Activated naive CD4-positive, alpha-beta T cell treated with Interleukin-2 at 50 U/mL for 16 hours (primary cell): ENCODE measurements at regions not wholly inside any gene's neighbourhood (a gene's known extent, or its start where the extent isn't known, plus 50 kb on each side); places are given as distances from the start of the nearest gene placed in this dataset.
A peak's percentile ranks its signal among the peaks of the same experiment; 100 is the strongest.

Source experiments
- DNase-seq: peaks from one replicate; pipeline ENCODE4 v3.0.0-alpha.2; 2020

GRCh38 chr7:25559581-25560367, 331.5 kb upstream of the NPVF start:
- DNase-seq: no peak

- no peak for DNase-seq
Measured at GRCh38 chr7:25562673-25563182, 334.4 kb upstream of the NPVF start.

- no peak for DNase-seq
Measured at GRCh38 chr7:25565002-25565401, 336.7 kb upstream of the NPVF start.

GRCh38 chr7:25565949-25566348, 337.7 kb upstream of the NPVF start:
- peak; percentile 64 for DNase-seq

GRCh38 chr7:25567430-25567829, 339.1 kb upstream of the NPVF start:
- no peak for DNase-seq

- DNase-seq: no peak
Measured at GRCh38 chr7:25569765-25570164, 341.5 kb upstream of the NPVF start.

GRCh38 chr7:25572423-25572822, 344.1 kb upstream of the NPVF start:
- no peak for DNase-seq

GRCh38 chr7:25574828-25575227, 346.5 kb upstream of the NPVF start:
- DNase-seq: no peak

- no peak for DNase-seq
Measured at GRCh38 chr7:25575634-25576033, 347.3 kb upstream of the NPVF start.

- DNase-seq: no peak
Measured at GRCh38 chr7:25578991-25579777, 350.9 kb upstream of the NPVF start.

GRCh38 chr7:25579778-25580075, 351.4 kb upstream of the NPVF start:
- DNase-seq: no peak

GRCh38 chr7:25580141-25580540, 351.9 kb upstream of the NPVF start:
- no peak for DNase-seq

- no peak for DNase-seq
Measured at GRCh38 chr7:25583621-25584020, 355.3 kb upstream of the NPVF start.

- no peak for DNase-seq
Measured at GRCh38 chr7:25584112-25584938, 356.0 kb upstream of the NPVF start.

GRCh38 chr7:25586513-25586912, 358.2 kb upstream of the NPVF start:
- no peak for DNase-seq

GRCh38 chr7:25594122-25594521, 365.8 kb upstream of the NPVF start:
- DNase-seq: no peak

- no peak for DNase-seq
Measured at GRCh38 chr7:25594728-25595127, 366.4 kb upstream of the NPVF start.

GRCh38 chr7:25595996-25596395, 367.7 kb upstream of the NPVF start:
- DNase-seq: no peak

GRCh38 chr7:25596443-25596842, 368.2 kb upstream of the NPVF start:
- DNase-seq: no peak

GRCh38 chr7:25597946-25598345, 369.7 kb upstream of the NPVF start:
- no peak for DNase-seq

- no peak for DNase-seq
Measured at GRCh38 chr7:25598765-25599164, 370.5 kb upstream of the NPVF start.

GRCh38 chr7:25600262-25600920, 372.1 kb upstream of the NPVF start:
- DNase-seq: no peak
